C4-2B (cell line): ENCODE measurements at regions not wholly inside any gene's neighbourhood (a gene's known extent, or its start where the extent isn't known, plus 50 kb on each side); places are given as distances from the start of the nearest gene placed in this dataset.
A peak's percentile ranks its signal among the peaks of the same experiment; 100 is the strongest.
"Not testable (repeated sequence)": the region's sequence is repeated elsewhere in the genome, so short reads cannot be mapped to it uniquely, and the experiment has no call there.

Source experiments
- ZFX ChIP-seq: fragments of 450-650 bp; IDR thresholded peaks from 2 replicates; pipeline ENCODE4 v1.6.1; 2017
- TF ChIP-seq, protein P1 (sequence below): fragments of 450-650 bp; conservative IDR thresholded peaks from 2 replicates; pipeline ENCODE4 v1.5.1; 2017; ENCODE audit warnings: mild to moderate bottlenecking

DNA sequence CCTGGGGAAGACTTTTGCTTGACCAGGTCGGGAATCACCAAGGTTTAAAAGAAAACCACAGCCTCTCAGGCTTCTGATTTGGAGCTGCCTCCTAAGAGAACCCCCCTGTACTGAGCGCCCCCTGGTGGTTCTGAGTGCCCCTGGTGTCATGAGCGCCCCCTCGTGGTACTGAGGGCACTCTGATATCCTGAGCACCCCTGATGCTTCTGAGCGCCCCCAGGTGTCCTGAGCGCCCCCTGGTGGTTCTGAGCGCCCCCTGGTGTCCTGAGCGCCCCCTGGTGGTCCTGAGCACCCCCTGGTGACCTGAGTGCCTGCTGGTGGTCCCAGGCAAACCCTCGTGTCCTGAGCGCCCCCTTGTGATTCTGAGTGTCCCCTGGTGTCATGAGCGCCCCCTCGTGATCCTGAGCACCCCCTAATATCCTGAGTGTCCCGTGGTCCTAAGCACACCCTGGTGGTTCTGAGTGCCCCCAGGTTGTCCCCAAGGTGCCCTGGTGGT lies 643.8 kb downstream of the TMEM121 start:
- TF ChIP-seq, protein P1, sequence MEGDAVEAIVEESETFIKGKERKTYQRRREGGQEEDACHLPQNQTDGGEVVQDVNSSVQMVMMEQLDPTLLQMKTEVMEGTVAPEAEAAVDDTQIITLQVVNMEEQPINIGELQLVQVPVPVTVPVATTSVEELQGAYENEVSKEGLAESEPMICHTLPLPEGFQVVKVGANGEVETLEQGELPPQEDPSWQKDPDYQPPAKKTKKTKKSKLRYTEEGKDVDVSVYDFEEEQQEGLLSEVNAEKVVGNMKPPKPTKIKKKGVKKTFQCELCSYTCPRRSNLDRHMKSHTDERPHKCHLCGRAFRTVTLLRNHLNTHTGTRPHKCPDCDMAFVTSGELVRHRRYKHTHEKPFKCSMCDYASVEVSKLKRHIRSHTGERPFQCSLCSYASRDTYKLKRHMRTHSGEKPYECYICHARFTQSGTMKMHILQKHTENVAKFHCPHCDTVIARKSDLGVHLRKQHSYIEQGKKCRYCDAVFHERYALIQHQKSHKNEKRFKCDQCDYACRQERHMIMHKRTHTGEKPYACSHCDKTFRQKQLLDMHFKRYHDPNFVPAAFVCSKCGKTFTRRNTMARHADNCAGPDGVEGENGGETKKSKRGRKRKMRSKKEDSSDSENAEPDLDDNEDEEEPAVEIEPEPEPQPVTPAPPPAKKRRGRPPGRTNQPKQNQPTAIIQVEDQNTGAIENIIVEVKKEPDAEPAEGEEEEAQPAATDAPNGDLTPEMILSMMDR, result peak; percentile 63
- TF ChIP-seq ZFX, result not testable (repeated sequence)
